ELR (cell line): ENCODE measurements at regions not wholly inside any gene's neighbourhood (a gene's known extent, or its start where the extent isn't known, plus 50 kb on each side); places are given as distances from the start of the nearest gene placed in this dataset.
"Not testable (repeated sequence)": the region's sequence is repeated elsewhere in the genome, so short reads cannot be mapped to it uniquely, and the experiment has no call there.

Source experiments
- DNase-seq: peaks from one replicate; pipeline ENCODE4 v3.0.0-alpha.2; 2015; ENCODE audit warnings: low read depth

DNA sequence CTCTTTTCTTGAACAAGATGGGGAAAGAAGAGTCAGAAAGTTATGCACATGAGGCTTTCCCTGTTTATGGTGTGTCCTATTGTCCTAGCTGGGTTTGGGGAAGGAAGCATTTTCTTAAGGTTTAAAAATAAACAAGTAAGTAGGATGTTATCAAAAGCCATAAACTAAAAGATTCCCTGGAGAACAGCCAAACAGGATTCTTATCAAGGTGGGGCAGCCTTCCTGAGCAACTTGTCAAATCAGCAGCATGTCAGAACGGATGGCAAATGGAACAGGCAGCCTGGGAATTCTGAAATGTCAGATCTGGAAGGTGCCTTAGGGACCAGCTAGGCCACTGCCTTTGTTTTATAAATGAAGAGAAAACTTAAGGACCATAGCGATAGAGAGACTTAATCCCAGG lies 152.2 kb upstream of the RGS6 start:
- DNase-seq = no peak

DNA sequence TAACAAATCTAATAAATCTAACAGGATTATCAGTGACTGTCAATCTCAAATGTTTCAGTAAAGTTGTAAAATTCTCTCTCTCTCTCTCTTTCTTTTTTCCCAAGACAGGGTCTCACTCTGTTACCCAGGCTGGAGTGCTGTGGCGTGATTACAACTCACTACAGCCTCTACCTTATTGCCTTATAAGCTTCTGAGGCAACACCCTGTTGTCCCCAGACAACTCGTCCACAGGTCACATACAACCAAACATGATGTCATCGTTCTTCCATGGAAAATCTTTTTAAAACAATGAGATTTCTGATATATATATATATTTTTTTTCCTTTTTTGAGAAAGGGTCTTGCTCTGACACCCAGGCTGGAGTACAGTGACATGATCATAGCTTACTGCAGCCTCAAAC lies 151.4 kb upstream of the RGS6 start:
- no peak for DNase-seq

DNA sequence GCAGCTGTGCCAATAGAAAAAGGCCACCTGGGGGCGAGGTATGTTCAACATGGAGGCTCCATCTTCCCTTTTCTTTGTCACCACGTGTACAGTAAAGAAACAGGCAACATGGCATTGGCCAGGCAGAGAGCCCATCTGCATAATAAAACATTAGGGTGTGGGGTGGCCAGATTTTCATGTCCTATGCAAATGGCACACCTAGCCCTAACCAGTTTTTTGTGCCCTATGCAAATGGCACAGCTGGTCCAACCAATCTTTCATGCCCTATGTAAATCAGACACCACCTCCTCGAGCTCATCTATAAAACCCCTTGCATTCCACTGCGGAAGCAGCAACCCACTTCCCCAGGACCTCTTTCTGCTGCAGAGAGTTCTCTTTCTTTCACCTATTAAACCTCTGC lies 149.1 kb upstream of the RGS6 start:
- DNase-seq = no peak

DNA sequence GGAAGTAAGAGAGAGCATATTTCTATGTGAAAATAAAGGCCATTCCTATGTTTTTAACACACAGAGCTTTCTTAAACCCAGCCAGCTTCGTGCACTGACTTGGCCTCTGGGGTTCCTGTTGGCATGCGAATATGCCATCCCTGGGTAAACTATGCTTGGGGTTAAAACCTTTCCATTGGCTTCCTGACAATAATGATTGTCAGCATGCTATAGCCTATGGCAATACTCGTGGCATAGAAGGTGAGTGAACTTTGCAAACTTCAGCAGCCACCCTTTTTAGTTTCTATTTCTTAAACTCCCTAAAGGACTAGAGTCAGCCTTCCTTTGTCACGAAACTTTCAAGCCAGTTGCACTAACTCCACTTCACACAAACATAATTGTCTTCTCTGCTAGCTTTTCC lies 148.4 kb upstream of the RGS6 start:
- DNase-seq = no peak

DNA sequence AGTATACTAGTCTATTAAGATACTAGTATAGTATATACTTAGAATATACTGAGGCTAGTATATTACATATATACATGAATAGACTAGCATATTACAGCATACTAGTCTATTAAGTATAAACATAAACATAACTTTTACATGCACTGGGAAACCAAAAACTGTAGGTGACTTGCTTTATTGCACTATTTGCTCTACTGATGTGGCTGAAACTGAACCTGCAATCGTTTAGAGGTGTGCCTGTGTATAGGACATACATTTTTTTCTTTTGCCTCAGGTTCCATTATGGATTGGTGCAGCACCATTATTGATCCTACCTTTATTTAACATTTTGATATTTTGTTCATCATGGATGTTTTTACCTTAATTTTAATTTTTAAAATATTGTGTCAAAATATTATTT lies 143.2 kb upstream of the RGS6 start:
- no peak for DNase-seq

DNA sequence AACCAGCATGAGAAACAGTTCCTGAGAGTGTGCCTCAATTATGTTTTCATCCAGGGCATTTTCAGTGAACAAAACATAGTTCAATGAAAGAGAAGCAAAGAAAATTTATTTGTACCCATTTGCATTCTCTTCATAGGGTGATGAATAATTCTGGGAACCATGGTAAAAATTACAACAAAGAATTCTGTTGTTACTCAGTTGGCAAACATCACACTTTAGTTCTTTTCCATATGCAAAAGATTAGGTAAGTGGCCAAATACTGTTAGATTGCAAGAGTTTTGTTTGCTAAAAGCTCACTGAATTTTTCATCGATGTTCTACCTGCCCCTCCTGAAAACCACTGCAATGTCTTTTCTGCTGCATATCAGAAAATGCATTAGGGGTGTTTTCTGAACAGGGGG lies 132.4 kb upstream of the RGS6 start:
- no peak for DNase-seq

DNA sequence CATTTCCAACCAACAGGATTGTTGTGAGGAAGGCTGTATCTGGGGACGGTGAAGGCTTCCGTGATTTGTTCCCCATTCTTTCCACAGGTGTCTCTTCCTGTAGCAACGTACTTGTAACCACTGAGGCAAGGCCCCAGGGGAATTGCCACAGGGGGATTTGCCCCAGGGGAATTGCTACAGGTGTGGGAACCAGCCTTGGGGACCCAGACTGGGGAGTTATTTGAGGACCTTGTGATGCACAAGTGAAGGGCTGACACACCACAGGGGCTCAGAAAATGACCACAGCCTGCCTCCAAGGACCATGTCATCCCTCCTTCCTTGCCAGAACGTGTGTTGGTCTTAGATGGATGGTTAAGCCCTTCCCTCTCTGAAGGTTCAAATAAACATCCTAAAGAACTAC lies 131.4 kb upstream of the RGS6 start:
- no peak for DNase-seq

DNA sequence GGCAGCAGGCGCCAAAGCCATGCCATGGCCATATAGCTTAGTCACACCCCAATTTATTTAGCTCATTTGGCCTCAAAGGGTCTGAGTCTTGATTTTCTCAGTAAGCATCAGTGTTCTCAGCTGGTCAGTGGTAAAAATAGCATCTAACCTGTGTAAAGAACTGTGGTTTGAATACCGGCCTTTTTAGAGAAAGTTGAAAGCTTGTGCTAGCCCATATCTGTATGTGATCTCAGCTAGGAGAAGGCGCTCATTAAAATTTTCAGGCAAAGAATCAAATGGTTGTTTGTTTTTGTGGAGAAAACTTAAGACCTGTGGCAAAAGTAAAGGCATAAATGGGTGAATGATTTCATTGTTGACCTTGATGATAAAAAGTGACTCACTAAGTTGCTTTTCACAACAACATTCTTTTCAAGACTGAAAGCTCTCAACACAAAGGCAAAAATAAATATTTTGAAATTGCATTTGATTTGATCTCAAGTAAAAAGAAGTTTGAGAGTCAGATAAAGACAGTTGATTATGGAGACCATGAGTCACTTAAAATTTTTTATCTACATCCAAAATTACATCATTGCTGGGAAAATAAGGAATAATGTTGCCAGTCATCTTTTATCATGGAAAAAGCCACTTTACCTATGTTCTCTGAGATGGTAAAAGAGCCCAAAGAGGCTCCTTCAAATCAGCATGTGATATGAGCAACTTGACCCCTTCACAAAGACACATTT lies 128.5 kb upstream of the RGS6 start:
- peak; percentile 68 for DNase-seq

DNA sequence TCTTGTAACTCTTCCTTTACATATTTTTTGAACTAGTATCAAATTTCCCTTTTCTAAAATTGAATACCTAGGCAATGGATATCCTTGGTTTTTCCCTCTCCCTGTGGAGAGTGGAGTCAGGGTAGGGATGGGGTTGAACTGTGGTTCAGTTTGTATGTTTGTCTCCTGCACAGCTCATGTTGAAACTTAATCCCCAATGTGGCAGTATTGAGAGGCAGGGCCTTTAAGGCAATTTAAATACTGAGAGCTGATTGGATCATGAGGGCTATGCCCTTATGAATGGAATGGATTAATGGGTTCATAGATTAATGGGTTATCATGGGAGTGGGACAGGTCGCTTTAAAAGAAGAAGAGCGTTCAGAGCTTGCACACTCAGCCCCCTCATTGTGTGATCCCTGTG lies 127.2 kb upstream of the RGS6 start:
- no peak for DNase-seq

DNA sequence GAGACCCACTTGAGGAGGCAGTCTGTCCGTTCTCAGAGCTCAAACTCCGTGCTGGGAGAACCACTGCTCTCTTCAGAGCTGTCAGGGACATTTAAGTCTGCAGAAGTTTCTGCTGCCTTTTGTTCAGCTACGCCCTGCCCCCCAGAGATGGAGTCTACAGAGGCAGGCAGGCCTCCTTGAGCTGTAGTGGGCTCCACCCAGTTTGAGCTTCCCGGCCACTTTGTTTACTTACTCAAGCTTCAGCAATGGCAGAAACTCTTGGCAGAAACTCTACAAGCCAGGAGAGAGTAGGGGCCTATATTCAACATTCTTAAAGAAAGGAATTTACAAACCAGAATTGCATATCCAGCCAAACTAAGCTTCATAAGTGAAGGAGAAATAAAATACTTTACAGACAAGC lies 125.2 kb upstream of the RGS6 start:
- DNase-seq = not testable (repeated sequence)

DNA sequence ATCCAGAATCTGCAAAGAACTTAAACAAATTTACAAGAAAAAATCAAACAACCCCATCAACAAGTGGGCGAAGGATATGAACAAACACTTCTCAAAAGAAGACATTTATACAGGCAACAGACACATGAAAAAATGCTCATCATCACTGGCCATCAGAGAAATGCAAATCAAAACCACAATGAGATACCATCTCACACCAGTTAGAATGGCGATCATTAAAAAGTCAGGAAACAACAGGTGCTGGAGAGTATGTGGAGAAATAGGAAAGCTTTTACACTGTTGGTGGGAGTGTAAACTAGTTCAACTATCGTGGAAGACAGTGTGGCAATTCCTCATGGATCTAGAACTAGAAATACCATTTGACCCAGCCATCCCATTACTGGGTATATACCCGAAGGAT lies 121.4 kb upstream of the RGS6 start:
- not testable (repeated sequence) for DNase-seq

DNA sequence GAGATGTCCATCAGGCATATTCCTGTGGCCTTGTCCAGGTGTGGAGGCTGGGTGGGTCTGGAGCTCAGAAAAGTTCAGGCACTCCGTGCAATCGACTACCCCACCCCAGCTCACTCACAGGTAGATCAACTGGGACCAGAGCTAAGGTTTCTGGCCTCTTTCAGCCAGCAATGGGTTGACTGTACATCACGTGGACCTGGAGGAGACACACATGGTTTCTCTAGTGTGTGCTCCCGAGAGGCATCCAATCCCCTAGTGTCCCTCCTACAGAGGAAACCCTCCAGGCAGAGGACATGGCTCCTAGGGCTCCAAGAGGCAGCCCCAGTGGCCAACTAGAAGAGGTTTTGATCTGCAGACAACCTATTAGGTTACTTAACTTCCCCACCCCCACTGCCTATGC lies 119.5 kb upstream of the RGS6 start:
- no peak for DNase-seq

DNA sequence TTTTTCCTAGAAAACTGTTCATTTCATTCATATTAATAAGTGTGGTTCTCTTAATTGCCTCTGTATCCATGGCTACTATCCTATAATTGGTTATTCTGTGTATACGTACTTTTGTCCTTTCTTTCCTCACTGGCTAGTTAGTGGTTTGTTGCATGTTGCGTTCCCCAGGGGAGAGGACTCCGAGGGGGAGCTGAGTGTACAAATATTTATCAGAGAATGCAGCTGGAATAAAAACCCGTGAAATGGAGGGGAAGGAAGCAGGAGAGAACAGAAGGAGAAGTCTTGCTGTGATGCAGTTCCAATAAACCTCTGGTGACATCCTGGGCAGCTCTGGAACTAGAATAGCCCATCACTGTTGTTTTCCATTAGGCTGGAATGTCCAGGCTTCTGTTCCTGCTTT lies 117.1 kb upstream of the RGS6 start:
- no peak for DNase-seq

DNA sequence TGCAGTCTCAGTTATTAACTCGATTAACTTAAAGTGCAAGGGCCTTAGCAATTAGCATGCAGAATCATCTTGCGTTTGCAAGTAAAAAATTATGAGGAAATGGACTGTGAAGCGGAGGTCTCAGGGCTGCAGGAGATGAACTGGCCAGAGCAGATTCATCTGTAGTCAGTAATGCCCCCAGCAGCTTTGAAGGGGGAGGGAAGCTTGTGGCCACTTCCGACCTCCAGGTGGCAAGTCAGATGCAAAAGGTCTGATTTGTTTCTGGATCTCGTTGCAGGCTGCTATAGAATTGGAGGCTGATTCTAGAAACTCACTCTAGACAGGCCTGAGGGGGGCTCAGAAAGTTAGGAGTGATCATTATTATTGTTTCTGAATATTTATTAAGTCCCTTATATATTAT lies 107.4 kb upstream of the RGS6 start:
- DNase-seq = no peak

DNA sequence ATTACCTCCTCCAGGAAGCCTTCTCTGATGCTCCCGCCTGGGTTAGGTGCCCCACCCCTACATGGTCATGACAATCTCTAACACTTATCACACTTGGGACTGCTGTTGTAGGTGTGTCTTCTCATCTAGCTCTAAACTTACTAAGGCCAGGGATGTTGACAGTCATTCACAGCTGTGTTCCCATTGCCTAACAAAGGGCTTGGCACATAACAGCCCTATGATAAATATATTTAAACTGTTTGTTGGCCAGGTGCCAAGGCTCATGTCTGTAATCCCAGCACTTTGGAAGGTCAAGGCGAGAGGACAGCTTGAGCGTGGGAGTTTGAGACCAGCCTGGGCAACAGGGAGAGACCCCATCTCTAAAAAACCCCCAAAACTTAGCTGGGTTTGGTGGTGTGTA lies 98.8 kb upstream of the RGS6 start:
- DNase-seq = no peak

DNA sequence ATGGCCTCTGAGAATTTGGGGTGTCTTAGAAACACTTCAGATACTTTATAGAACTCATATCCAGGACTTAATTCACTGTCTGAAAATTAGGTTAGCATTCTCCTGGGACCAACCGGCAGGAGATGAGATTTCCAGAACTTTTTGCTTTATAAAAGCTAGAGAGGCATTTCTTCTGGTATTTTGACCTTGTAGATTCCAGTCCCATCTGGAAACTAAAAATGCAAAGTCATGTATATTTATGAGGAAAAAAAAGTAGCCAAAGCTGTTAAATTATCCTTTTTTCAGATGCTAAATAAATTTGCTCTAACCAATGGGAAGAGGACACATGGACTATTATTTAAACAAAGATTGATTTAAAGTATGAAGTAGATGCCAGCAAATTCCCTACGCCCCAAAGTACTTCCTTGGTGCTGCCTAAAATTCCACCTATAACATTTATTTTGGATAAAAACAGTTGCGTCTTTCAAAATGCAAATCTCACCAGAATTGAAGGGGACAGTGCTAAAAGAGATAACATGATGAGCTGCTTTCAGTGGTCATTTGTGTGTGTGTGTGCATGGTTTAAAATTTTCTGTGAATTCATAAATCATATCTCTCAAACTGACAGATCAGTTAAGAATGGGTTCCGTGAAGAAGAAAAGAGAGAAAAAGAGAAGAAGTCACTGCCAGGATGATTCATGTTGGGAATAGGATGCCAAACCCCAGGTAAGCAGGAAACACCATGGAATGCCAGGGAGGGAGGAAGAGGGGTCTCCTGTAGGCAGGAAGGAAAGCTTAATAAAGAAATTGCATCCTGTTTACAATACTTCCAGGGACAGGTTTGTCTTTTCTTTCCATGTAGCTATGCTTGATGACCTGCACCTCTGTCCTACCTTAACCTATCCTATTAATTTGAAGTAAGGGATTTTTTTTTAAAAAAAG lies 97.7 kb upstream of the RGS6 start:
- no peak for DNase-seq

DNA sequence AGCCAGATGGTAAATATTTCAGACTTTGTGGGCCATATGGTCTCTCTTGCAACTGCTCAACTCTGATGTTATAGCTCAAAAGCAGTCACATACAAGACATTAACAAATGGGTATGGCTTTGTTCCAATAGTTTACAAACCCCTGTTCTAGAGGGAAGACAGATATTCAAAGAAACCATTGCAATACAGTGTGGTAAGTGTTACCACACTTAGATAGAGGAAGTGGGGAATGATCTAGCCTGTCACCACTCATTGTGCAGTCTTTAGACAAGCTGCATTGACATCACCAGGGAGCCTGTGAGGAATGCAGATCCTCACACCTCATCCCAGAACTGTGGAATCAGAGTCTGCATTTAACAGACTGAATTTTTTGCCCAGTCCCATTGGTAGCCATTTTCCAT lies 80.0 kb upstream of the RGS6 start:
- no peak for DNase-seq

DNA sequence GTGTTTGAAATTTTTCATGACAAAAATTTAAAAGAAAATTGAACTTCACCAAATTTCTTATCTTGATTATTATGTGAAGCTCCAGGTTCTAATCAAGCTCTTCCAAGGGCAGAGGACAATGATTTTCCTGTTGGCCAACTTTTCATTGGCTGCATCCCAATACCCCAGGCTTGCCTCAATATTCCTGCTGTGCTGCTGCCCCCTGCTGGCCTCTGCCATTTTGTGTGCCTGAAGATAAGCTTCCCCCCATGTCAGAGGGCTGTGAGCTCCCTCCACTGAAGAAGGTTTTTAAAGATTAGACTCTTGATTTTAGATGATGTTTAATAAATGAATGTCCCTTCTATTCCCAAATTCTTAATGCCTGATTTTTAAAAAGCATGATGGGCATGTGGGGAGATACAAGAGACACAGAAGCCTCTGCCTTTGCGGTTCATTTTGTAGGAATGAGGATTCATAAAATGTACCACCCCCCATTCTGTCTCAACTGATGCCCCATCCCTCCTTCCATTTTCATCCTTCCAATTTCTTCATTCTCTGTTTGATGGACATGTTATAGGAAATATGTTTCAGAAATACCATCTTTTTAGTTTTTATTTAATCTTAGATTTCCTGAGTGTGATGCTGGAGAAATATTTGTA lies 76.7 kb upstream of the RGS6 start:
- DNase-seq = peak; percentile 73

DNA sequence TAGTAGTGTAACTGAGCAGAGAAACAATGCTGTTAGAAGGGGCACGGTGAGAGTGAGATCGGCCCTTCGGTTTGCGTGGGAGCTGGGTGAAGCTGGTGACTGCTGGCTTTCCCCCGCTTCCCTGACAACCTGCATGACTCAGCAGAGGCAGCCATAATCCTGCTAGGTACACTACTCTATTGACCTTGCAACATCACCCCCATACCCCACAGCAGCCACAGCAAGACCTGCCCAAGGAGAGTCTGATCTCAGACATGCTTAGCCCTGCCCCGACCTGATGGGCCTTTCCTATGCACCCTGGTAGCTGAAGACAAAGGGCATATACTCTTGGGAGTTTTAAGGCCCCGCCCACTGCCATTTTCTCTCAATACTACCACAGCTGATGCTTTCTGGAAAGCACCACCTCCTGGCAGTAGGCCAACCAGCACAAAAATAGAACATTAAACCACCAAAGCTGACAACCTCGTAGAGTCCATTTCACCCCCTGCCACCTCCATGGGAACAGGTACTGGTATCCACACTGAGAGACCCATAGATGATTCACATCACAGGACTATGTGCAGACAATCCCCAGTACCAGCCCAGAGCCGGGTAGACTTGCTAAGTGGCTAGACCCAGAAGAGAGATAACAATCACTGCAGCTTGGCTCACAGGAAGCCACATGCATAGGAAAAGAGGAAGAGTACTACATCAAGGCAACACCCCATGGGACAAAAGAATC lies 75.9 kb upstream of the RGS6 start:
- no peak for DNase-seq

DNA sequence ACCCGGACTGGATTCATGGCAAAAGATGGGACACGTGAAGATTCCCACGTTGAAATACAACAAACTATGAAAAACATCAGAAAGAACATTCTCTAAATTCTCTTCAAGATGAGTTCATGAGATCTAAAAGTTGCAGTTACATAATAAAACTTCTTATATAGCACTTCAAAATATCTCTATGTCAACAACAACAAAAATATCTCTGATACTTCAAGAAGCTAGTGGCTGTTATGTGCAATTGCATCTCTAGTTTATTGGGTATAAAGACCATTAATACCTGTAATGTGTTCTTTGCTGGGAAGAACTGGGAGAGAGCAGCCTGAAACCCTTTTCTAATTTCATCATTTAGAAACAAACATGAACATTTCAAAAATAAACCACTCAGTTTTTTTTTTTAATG lies 69.2 kb upstream of the RGS6 start:
- peak; percentile 18 for DNase-seq

DNA sequence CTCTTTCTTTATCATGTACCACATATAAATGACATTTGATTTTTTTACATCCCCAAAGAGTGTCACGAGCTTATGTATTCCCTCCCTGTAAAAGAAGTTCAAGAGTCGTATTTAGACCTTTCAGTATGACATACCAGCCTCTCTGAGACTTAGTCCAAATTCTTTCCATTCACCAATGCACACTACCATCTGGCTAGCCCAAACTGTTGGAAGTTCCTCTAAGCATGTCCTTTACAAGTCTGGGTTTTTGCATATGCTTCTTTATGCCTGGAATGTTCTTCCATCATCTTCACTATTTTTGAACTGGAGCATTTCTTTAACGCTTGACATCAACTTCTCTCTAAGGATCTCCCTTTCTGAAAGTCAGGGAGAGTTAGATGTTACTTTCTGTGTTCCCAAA lies 68.5 kb upstream of the RGS6 start:
- no peak for DNase-seq
